Endothelial cell of umbilical vein (primary cell): ENCODE measurements at regions not wholly inside any gene's neighbourhood (a gene's known extent, or its start where the extent isn't known, plus 50 kb on each side); places are given as distances from the start of the nearest gene placed in this dataset.

Experiments
- BruUV-seq: library from RNA; stranded (reverse); fragments of 400-500 nt; replicated peaks from 2 replicates; lab custom pipeline; 2021; lab: Mats Ljungman, UMichigan
- CTCF ChIA-PET: fragments of 300-600, 350-600 bp; sonication (Branson Sonifier 250); formaldehyde crosslinking; loops from one replicate; lab custom pipeline; 2021; ENCODE audit warnings: antibody characterized with exemption, inconsistent platforms; lab: Charles Lee
- POLR2A ChIA-PET: fragments of 300-600, 350-600 bp; sonication (Branson Sonifier 250); formaldehyde crosslinking; loops from one replicate; lab custom pipeline; 2021; ENCODE audit warnings: antibody characterized with exemption, inconsistent platforms; lab: Charles Lee
- DNase-seq: peaks from one replicate; pipeline ENCODE4 v3.0.0-alpha.2; 2011; ENCODE audit warnings: low read depth, low spot score
- FAIRE-seq: peaks from 2 replicates; lab custom pipeline; 2011; peaks lifted over from hg19 to GRCh38; lab: Jason Lieb, UNC
- H2AFZ ChIP-seq: 2 replicates; pipeline ENCODE4 v1.6.0; 2012; ENCODE audit warnings: low read depth, low read length, control low read depth, inconsistent platforms
- H3K27ac ChIP-seq: 2 replicates; pipeline ENCODE4 v1.5.1; 2011; ENCODE audit warnings: low read depth, mild to moderate bottlenecking, control low read depth, low read length, moderate library complexity; ENCODE audit not compliant: insufficient read depth
- H3K27me3 ChIP-seq, 2 experiments: 2 replicates each; pipeline versions ENCODE4 v1.6.0 to v1.6.1; 2011; ENCODE audit warnings: low read length in 2 of 2, mixed read lengths in 1 of 2; ENCODE audit not compliant: control insufficient read depth in 2 of 2, insufficient read depth in 2 of 2
- H3K36me3 ChIP-seq, 2 experiments: 2 replicates in 1 of 2; 3 replicates in 1 of 2; pipeline ENCODE4 v1.5.1; 2011; ENCODE audit warnings: low read length in 2 of 2, mild to moderate bottlenecking in 1 of 2, moderate library complexity in 1 of 2; ENCODE audit not compliant: control insufficient read depth in 2 of 2, insufficient read depth in 2 of 2; ENCODE audit errors: extremely low read depth in 1 of 2
- H3K4me1 ChIP-seq: 3 replicates; pipeline ENCODE4 v1.5.1; 2011; ENCODE audit warnings: mild to moderate bottlenecking, low read length; ENCODE audit not compliant: control insufficient read depth, insufficient read depth; ENCODE audit errors: extremely low read depth
- H3K4me2 ChIP-seq: 2 replicates; pipeline ENCODE4 v1.6.1; 2011; ENCODE audit warnings: low read length, control low read depth, mixed read lengths; ENCODE audit not compliant: insufficient read depth
- H3K4me3 ChIP-seq, 3 experiments: fragments of 200-600 bp in 1 of 3; sonication (generic), shearing (Covaris generic) in 1 of 3; replicated peaks in 1 of 3; 2 replicates each; pipeline ENCODE4 v1.5.1; 2011 to 2016; ENCODE audit warnings: control low read depth in 3 of 3, low read length in 3 of 3, mild to moderate bottlenecking in 2 of 3, inconsistent platforms in 1 of 3, low read depth in 1 of 3, moderate library complexity in 1 of 3; ENCODE audit not compliant: insufficient read depth in 1 of 3
- H3K79me2 ChIP-seq: 2 replicates; pipeline ENCODE4 v1.6.0; 2012; ENCODE audit warnings: low read length, inconsistent platforms; ENCODE audit not compliant: control insufficient read depth, insufficient read depth
- H3K9ac ChIP-seq: replicated peaks from 2 replicates; pipeline ENCODE3; 2011; ENCODE audit warnings: low read length, control low read depth; ENCODE audit not compliant: insufficient read depth; ENCODE audit errors: extremely low read depth
- H3K9me1 ChIP-seq: replicated peaks from 3 replicates; pipeline ENCODE4 v1.6.0; 2011; ENCODE audit warnings: mild to moderate bottlenecking, low read length; ENCODE audit not compliant: control insufficient read depth, insufficient read depth; ENCODE audit errors: extremely low read depth
- H3K9me3 ChIP-seq: replicated peaks from 2 replicates; pipeline ENCODE4 v1.5.1; 2012; ENCODE audit warnings: low read length, inconsistent platforms; ENCODE audit not compliant: control insufficient read depth, insufficient read depth
- H4K20me1 ChIP-seq: replicated peaks from 2 replicates; pipeline ENCODE3; 2011; ENCODE audit warnings: mild to moderate bottlenecking, low read length; ENCODE audit not compliant: control insufficient read depth, insufficient read depth; ENCODE audit errors: extremely low read depth
- EZH2 ChIP-seq: IDR thresholded peaks from 2 replicates; pipeline ENCODE4 v1.6.1; 2012; ENCODE audit warnings: borderline replicate concordance, low read depth, mild to moderate bottlenecking, moderate library complexity, low read length, inconsistent platforms; ENCODE audit not compliant: severe bottlenecking
- FOS ChIP-seq: IDR thresholded peaks from 2 replicates; pipeline ENCODE4 v1.6.1; 2011; ENCODE audit warnings: mild to moderate bottlenecking, low read length, moderate library complexity, borderline replicate concordance; ENCODE audit not compliant: insufficient read depth
- GATA2 ChIP-seq: IDR thresholded peaks from 2 replicates; pipeline ENCODE4 v1.7.0; 2011; ENCODE audit warnings: low read depth, mild to moderate bottlenecking, moderate library complexity, mixed read lengths, low read length; ENCODE audit not compliant: insufficient read length, insufficient read depth
- JUN ChIP-seq: IDR thresholded peaks from 2 replicates; pipeline ENCODE4 v1.6.1; 2011; ENCODE audit warnings: borderline replicate concordance, low read depth; ENCODE audit not compliant: insufficient read length, insufficient read depth
- MAX ChIP-seq: IDR thresholded peaks from 2 replicates; pipeline ENCODE4 v1.6.1; 2011; ENCODE audit not compliant: insufficient read depth, insufficient read length
- MYC ChIP-seq: IDR thresholded peaks from one replicate; pipeline ENCODE4 v1.6.1; 2011; ENCODE audit warnings: mild to moderate bottlenecking, low read depth, low read length
- POLR2A ChIP-seq: IDR thresholded peaks from 2 replicates; pipeline ENCODE4 v1.6.1; 2012; ENCODE audit warnings: low read depth, mild to moderate bottlenecking, control low read depth, low read length
- POLR2AphosphoS5 ChIP-seq: IDR thresholded peaks from 2 replicates; pipeline ENCODE4 v1.6.1; 2012; ENCODE audit warnings: low read depth, mild to moderate bottlenecking, control low read depth, low read length, moderate library complexity; ENCODE audit not compliant: insufficient read depth
- dilution Hi-C: fragments of 300-500 bp; cut with MboI; formaldehyde crosslinking; loops from one replicate; pipeline ENCODE4 v1.15.0; 2019; ENCODE audit warnings: low sequenced_read_pairs; ENCODE audit not compliant: extremely low pct_ligation_motif_present
- intact Hi-C: fragments of 100-400 bp; cut with micrococcal nuclease; formaldehyde crosslinking; loops from one replicate; pipeline ENCODE4 v1.10.0; 2022
- TF ChIP-seq, protein P1 (sequence below), 2 donors: IDR thresholded peaks; 1 replicate in 1 of 2; 2 replicates in 1 of 2; pipeline ENCODE4 v1.5.1; 2011; ENCODE audit warnings: low read length in 2 of 2, mild to moderate bottlenecking in 2 of 2, moderate library complexity in 2 of 2, control low read depth in 1 of 2, inconsistent platforms in 1 of 2, low read depth in 1 of 2; ENCODE audit not compliant: insufficient read depth in 1 of 2; ENCODE audit errors: extremely low read depth in 1 of 2

GRCh38 chr4:189660722-189661360, 279.8 kb upstream of the FRG1 start:
- Histone ChIP-seq H3K9me1 (no peaks in the 10 kb centered on the region), H3K9ac (no peak overlapping the region), H3K27ac (no peak overlapping the region), H3K9me3 (no peaks in the 10 kb centered on the region), H2AFZ (no peak overlapping the region), H3K79me2 (no peaks in the 10 kb centered on the region), H3K27me3 (no peaks in the 10 kb centered on the region), H3K4me2 (no peak overlapping the region), H4K20me1 (no peaks in the 10 kb centered on the region), H3K4me3 (no peak overlapping the region), H3K4me1 (no peaks in the 10 kb centered on the region), H3K36me3 (no peaks in the 10 kb centered on the region)
- FAIRE-seq = no peak
- TF ChIP-seq FOS (no peak), JUN (no peak), POLR2A (no peak), MYC (no peak), POLR2AphosphoS5 (no peak), EZH2 (no peak), GATA2 (no peak), MAX (no peak)
- TF ChIP-seq, protein P1, sequence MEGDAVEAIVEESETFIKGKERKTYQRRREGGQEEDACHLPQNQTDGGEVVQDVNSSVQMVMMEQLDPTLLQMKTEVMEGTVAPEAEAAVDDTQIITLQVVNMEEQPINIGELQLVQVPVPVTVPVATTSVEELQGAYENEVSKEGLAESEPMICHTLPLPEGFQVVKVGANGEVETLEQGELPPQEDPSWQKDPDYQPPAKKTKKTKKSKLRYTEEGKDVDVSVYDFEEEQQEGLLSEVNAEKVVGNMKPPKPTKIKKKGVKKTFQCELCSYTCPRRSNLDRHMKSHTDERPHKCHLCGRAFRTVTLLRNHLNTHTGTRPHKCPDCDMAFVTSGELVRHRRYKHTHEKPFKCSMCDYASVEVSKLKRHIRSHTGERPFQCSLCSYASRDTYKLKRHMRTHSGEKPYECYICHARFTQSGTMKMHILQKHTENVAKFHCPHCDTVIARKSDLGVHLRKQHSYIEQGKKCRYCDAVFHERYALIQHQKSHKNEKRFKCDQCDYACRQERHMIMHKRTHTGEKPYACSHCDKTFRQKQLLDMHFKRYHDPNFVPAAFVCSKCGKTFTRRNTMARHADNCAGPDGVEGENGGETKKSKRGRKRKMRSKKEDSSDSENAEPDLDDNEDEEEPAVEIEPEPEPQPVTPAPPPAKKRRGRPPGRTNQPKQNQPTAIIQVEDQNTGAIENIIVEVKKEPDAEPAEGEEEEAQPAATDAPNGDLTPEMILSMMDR (IDR thresholded peaks at IDR 0.05; ENCODE audit: extremely low read depth in 1 of 2, insufficient read depth in 1 of 2, low read depth in 1 of 2, low read length in 2 of 2) = no peak
- POLR2A ChIA-PET = no interaction called here
- DNase-seq = no peak
- intact Hi-C loops = no loop called here
- dilution Hi-C loops = no loop called here
- no TSS peak for BruUV-seq
- CTCF ChIA-PET = no interaction called here
